ENCODE measurements at regions not wholly inside any gene's neighbourhood (a gene's known extent, or its start where the extent isn't known, plus 50 kb on each side); places are given as distances from the start of the nearest gene placed in this dataset.

DNA sequence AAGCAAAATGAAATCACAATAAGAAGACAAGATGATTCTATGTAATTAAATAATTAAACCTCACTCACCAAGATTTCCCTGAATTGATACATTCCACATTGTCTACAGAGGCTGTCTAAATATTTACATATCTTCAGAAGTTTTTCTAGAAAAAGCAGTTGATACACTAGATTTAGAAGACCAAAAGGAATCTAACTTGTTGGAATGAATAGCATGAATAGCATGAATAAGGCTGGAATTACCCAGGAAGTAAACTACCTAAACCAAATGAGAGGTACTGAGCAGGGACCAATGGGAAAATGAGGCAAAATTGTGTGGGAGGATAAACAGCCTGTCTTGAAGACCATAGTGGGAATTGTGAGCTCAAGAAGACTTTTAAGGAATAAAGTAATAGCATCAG lies 479.7 kb downstream of the TXNL1 start:
- H3K4me2 ChIP-seq (ENCODE audit: insufficient read depth, insufficient read length, low read length), result no peak overlapping the region
- no peaks in the 10 kb centered on the region for H3K27me3 ChIP-seq (ENCODE audit: insufficient read depth, low read length)
- H2BK12ac ChIP-seq (ENCODE audit: insufficient read length, low read depth, low read length), result no peak overlapping the region
- no peak overlapping the region for H3K27ac ChIP-seq (ENCODE audit: insufficient read length, low read depth, low read length)
- H2BK15ac ChIP-seq (ENCODE audit: low read depth, low read length), result no peak overlapping the region
- H2BK5ac ChIP-seq (ENCODE audit: insufficient read length, low read length), result no peak overlapping the region
- no peak overlapping the region for H3K27ac Mint-ChIP-seq
- TF ChIP-seq, protein P1, sequence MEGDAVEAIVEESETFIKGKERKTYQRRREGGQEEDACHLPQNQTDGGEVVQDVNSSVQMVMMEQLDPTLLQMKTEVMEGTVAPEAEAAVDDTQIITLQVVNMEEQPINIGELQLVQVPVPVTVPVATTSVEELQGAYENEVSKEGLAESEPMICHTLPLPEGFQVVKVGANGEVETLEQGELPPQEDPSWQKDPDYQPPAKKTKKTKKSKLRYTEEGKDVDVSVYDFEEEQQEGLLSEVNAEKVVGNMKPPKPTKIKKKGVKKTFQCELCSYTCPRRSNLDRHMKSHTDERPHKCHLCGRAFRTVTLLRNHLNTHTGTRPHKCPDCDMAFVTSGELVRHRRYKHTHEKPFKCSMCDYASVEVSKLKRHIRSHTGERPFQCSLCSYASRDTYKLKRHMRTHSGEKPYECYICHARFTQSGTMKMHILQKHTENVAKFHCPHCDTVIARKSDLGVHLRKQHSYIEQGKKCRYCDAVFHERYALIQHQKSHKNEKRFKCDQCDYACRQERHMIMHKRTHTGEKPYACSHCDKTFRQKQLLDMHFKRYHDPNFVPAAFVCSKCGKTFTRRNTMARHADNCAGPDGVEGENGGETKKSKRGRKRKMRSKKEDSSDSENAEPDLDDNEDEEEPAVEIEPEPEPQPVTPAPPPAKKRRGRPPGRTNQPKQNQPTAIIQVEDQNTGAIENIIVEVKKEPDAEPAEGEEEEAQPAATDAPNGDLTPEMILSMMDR (conservative IDR thresholded peaks at IDR 0.05), result no peak
- no peak overlapping the region for H4K91ac ChIP-seq (ENCODE audit: insufficient read length, low read depth, low read length)
- H3K23ac ChIP-seq (ENCODE audit: insufficient read length, low read depth, low read length), result no peak overlapping the region
- no peaks in the 10 kb centered on the region for H3K27me3 Mint-ChIP-seq (ENCODE audit: low read depth)
- H3K79me2 ChIP-seq (ENCODE audit: insufficient read depth, low read length), result no peaks in the 10 kb centered on the region
- no peak overlapping the region for H2AFZ ChIP-seq (ENCODE audit: low read length)
- H2AK5ac ChIP-seq (ENCODE audit: insufficient read length, low read length), result no peak overlapping the region
- H3K4ac ChIP-seq (ENCODE audit: low read depth, low read length), result no peak overlapping the region
- no peaks in the 10 kb centered on the region for H3K4me1 ChIP-seq (ENCODE audit: insufficient read depth, low read length)
- no peaks in the 10 kb centered on the region for H4K20me1 ChIP-seq (ENCODE audit: control insufficient read depth, insufficient read depth, insufficient read length)
- no peak overlapping the region for H3K56ac ChIP-seq (ENCODE audit: insufficient read length, low read depth, low read length)
- no peak overlapping the region for H3K4me3 Mint-ChIP-seq
- no peak overlapping the region for H4K8ac ChIP-seq (replicated peaks; ENCODE audit: insufficient read length, low read depth, low read length)
- no peak overlapping the region for H2BK120ac ChIP-seq (ENCODE audit: low read depth, low read length, poor library complexity, severe bottlenecking)
- no peak overlapping the region for H4K5ac ChIP-seq (ENCODE audit: insufficient read length, low read depth, low read length)
- H3K9me3 Mint-ChIP-seq, result no peaks in the 10 kb centered on the region; a peak in 2 of 5 replicates
- H3K14ac ChIP-seq (ENCODE audit: insufficient read depth, low read length), result no peak overlapping the region
- no peak overlapping the region for H3K9ac ChIP-seq (ENCODE audit: extremely low read depth, insufficient read length, low read length)
- no peaks in the 10 kb centered on the region for H3K36me3 Mint-ChIP-seq (ENCODE audit: insufficient read depth in 1 of 3, low read depth in 3 of 3)
- no peaks in the 10 kb centered on the region for H3K9me3 ChIP-seq (ENCODE audit: control insufficient read depth, low read depth, low read length)
- H3K79me1 ChIP-seq (ENCODE audit: insufficient read depth, low read depth, low read length, poor library complexity, severe bottlenecking), result no peaks in the 10 kb centered on the region
- no peak overlapping the region for H3T11ph ChIP-seq (ENCODE audit: low read length)
- no peak overlapping the region for H3K18ac ChIP-seq (ENCODE audit: insufficient read length, low read depth, low read length)
- DNase-seq, result no peak
- H3K23me2 ChIP-seq (ENCODE audit: insufficient read length, low read depth, low read length, poor library complexity, severe bottlenecking), result no peaks in the 10 kb centered on the region
- H3K4me1 Mint-ChIP-seq, result no peaks in the 10 kb centered on the region
- H2BK20ac ChIP-seq (ENCODE audit: low read depth, low read length, poor library complexity, severe bottlenecking), result no peak overlapping the region
